WTC11 (cell line): ENCODE measurements at regions not wholly inside any gene's neighbourhood (a gene's known extent, or its start where the extent isn't known, plus 50 kb on each side); places are given as distances from the start of the nearest gene placed in this dataset.

Experiments
- ATF1 ChIP-seq: sonication (generic); formaldehyde crosslinking; IDR thresholded peaks from 2 replicates; pipeline ENCODE4 v1.8.1; 2023; ENCODE audit warnings: mild to moderate bottlenecking, moderate library complexity, missing genetic modification reagents
- FOXK1 ChIP-seq: sonication (generic); formaldehyde crosslinking; IDR thresholded peaks from 2 replicates; pipeline ENCODE4 v1.8.0; 2022; ENCODE audit warnings: mild to moderate bottlenecking, moderate library complexity, missing genetic modification reagents
- GRHL2 ChIP-seq: fragments of 250-450 bp; sonication (Bioruptor Pico); IDR thresholded peaks from 2 replicates; pipeline ENCODE4 v1.8.0; 2022; ENCODE audit warnings: mild to moderate bottlenecking, moderate library complexity; ENCODE audit not compliant: insufficient replicate concordance, severe bottlenecking
- IRF2 ChIP-seq: sonication (generic); formaldehyde crosslinking; IDR thresholded peaks from 2 replicates; pipeline ENCODE4 v1.8.0; 2022; ENCODE audit warnings: low read depth, missing genetic modification reagents, borderline replicate concordance
- MLX ChIP-seq: sonication (generic); formaldehyde crosslinking; IDR thresholded peaks from 2 replicates; pipeline ENCODE4 v1.8.1; 2023; ENCODE audit warnings: mild to moderate bottlenecking, missing genetic modification reagents, moderate library complexity
- RELA ChIP-seq: sonication (generic); formaldehyde crosslinking; IDR thresholded peaks from 2 replicates; pipeline ENCODE4 v1.8.1; 2022; ENCODE audit warnings: missing genetic modification reagents, mild to moderate bottlenecking, borderline replicate concordance
- SMAD4 ChIP-seq: sonication (generic); formaldehyde crosslinking; IDR thresholded peaks from 2 replicates; pipeline ENCODE4 v1.8.0; 2022; ENCODE audit warnings: mild to moderate bottlenecking, missing genetic modification reagents
- TCF7 ChIP-seq: sonication (generic); formaldehyde crosslinking; IDR thresholded peaks from 2 replicates; pipeline ENCODE4 v1.8.0; 2022; ENCODE audit warnings: mild to moderate bottlenecking, low read depth, missing genetic modification reagents, moderate library complexity
- ZNF121 ChIP-seq: sonication (generic); formaldehyde crosslinking; IDR thresholded peaks from 2 replicates; pipeline ENCODE4 v1.8.0; 2023; ENCODE audit warnings: missing genetic modification reagents
- ZNF281 ChIP-seq: sonication (generic); formaldehyde crosslinking; IDR thresholded peaks from 2 replicates; pipeline ENCODE4 v1.8.0; 2023; ENCODE audit warnings: mild to moderate bottlenecking, missing genetic modification reagents
- TF ChIP-seq, protein P1 (sequence below): fragments of 250-450 bp; sonication (Bioruptor Pico); conservative IDR thresholded peaks from 2 replicates; pipeline ENCODE4 v1.9.0; 2021; ENCODE audit warnings: mild to moderate bottlenecking
- TF ChIP-seq, protein P2 (sequence below): fragments of 200-600 bp; IDR thresholded peaks from 2 replicates; pipeline ENCODE4 v1.8.0; 2022; ENCODE audit warnings: antibody characterized with exemption
- TF ChIP-seq, protein P3 (sequence below): sonication (generic); formaldehyde crosslinking; IDR thresholded peaks from 2 replicates; pipeline ENCODE4 v1.8.0; 2023; ENCODE audit warnings: missing genetic modification reagents
- TF ChIP-seq, protein P4 (sequence below): sonication (generic); formaldehyde crosslinking; IDR thresholded peaks from 2 replicates; pipeline ENCODE4 v1.8.1; 2022; ENCODE audit warnings: mild to moderate bottlenecking, moderate library complexity, missing genetic modification reagents

- TF ChIP-seq, protein P1, sequence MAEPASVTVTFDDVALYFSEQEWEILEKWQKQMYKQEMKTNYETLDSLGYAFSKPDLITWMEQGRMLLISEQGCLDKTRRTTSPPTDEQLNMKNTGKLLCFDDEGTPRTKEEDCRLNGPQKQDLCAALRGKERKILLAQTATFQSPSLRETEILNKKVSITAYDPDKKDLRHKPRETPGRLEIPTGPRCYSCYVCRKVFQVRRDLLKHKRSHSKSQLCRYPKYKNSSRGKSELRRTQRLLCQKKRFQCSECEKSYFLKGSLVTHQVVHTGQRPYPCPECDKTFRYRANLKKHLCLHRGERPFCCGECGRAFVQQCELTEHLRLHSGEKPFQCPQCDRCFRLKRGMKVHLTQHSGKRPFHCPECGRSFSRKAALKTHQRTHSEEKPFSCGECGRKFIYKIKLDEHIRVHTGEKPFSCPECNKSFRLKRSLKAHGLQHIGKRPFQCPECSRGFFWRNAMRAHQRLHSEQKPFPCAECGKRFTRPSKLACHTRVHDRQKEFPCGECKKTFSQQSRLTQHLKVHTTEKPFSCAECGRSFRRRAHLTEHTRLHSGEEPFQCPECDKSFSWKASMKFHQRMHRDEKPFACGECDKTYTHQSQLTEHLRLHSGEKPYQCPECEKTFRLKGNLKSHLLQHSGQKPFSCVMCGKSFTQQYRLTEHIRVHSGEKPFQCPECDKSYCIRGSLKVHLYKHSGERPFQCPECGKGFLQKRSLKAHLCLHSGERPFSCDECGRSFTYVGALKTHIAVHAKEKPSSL (CRISPR knock-in tag) = no peak
- TF ChIP-seq, protein P2, sequence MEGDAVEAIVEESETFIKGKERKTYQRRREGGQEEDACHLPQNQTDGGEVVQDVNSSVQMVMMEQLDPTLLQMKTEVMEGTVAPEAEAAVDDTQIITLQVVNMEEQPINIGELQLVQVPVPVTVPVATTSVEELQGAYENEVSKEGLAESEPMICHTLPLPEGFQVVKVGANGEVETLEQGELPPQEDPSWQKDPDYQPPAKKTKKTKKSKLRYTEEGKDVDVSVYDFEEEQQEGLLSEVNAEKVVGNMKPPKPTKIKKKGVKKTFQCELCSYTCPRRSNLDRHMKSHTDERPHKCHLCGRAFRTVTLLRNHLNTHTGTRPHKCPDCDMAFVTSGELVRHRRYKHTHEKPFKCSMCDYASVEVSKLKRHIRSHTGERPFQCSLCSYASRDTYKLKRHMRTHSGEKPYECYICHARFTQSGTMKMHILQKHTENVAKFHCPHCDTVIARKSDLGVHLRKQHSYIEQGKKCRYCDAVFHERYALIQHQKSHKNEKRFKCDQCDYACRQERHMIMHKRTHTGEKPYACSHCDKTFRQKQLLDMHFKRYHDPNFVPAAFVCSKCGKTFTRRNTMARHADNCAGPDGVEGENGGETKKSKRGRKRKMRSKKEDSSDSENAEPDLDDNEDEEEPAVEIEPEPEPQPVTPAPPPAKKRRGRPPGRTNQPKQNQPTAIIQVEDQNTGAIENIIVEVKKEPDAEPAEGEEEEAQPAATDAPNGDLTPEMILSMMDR = no peak
- no peak for TF ChIP-seq MLX (CRISPR knock-in tag)
- TF ChIP-seq ZNF121 = no peak
- TF ChIP-seq ZNF281 = no peak
- TF ChIP-seq IRF2 (CRISPR knock-in tag) = no peak
- no peak for TF ChIP-seq FOXK1 (CRISPR knock-in tag)
- no peak for TF ChIP-seq RELA
- no peak for TF ChIP-seq TCF7 (CRISPR knock-in tag)
- TF ChIP-seq SMAD4 = no peak
- TF ChIP-seq, protein P3, sequence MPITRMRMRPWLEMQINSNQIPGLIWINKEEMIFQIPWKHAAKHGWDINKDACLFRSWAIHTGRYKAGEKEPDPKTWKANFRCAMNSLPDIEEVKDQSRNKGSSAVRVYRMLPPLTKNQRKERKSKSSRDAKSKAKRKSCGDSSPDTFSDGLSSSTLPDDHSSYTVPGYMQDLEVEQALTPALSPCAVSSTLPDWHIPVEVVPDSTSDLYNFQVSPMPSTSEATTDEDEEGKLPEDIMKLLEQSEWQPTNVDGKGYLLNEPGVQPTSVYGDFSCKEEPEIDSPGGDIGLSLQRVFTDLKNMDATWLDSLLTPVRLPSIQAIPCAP (CRISPR knock-in tag) = no peak
- TF ChIP-seq GRHL2 (CRISPR knock-in tag) = no peak
- no peak for TF ChIP-seq ATF1
- TF ChIP-seq, protein P4, sequence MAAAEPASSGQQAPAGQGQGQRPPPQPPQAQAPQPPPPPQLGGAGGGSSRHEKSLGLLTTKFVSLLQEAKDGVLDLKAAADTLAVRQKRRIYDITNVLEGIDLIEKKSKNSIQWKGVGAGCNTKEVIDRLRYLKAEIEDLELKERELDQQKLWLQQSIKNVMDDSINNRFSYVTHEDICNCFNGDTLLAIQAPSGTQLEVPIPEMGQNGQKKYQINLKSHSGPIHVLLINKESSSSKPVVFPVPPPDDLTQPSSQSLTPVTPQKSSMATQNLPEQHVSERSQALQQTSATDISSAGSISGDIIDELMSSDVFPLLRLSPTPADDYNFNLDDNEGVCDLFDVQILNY (CRISPR knock-in tag) = no peak
Measured at GRCh38 chr3:115251509-115251908, 104.4 kb upstream of the ZBTB20 start.
